BLaER1 treated with 17β-estradiol and CSF1 and Interleukin-3, amounts not matched to agents 10 nM and 100 nM (cell line): ENCODE measurements at regions not wholly inside any gene's neighbourhood (a gene's known extent, or its start where the extent isn't known, plus 50 kb on each side); places are given as distances from the start of the nearest gene placed in this dataset.

Experiments
- H3K27ac ChIP-seq, 11 experiments: shearing (Covaris generic); formaldehyde crosslinking; 2 replicates each; pipeline ENCODE4 v1.8.1; 2022
- H3K27me3 ChIP-seq, 11 experiments: shearing (Covaris generic); formaldehyde crosslinking; 2 replicates each; pipeline ENCODE4 v1.8.1; 2022
- H3K36me3 ChIP-seq, 11 experiments: shearing (Covaris generic); formaldehyde crosslinking; 2 replicates each; pipeline ENCODE4 v1.8.1; 2022
- H3K4me1 ChIP-seq, 10 experiments: shearing (Covaris generic); formaldehyde crosslinking; 2 replicates each; pipeline ENCODE4 v1.8.1; 2022
- H3K4me2 ChIP-seq, 11 experiments: shearing (Covaris generic); formaldehyde crosslinking; 2 replicates each; pipeline ENCODE4 v1.8.1; 2022
- H3K4me3 ChIP-seq, 10 experiments: shearing (Covaris generic); formaldehyde crosslinking; 2 replicates each; pipeline ENCODE4 v1.8.1; 2022
- H3K9ac ChIP-seq, 11 experiments: shearing (Covaris generic); formaldehyde crosslinking; 2 replicates each; pipeline ENCODE4 v1.8.1; 2022
- H3K9me3 ChIP-seq, 11 experiments: shearing (Covaris generic); formaldehyde crosslinking; replicated peaks in 1 of 11; 2 replicates each; pipeline ENCODE4 v1.8.1; 2022
- H4K20me1 ChIP-seq, 11 experiments: shearing (Covaris generic); formaldehyde crosslinking; 2 replicates each; pipeline ENCODE4 v1.8.1; 2022
- Cebpa-rat ChIP-seq, 11 experiments: shearing (Covaris generic); IDR thresholded peaks; 2 replicates each; pipeline ENCODE4 v1.8.1; 2022

DNA sequence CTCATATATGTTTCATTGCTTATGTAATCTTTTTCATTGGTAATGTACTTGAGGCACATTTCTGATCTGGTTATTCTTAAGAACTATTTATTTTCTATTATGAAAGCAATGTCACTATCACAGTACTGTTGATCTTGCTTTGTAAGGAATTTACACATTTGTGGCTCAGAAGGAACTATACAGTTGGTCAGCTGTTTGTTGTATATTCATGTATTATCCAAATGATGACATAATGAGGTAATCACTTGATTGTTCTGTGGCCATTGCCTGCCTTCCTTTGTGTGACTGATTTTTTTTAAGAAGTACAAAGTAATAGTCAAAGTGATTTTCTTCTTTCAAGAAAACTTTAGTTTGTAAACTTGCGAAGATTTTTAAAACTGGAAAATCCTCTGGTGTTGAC lies 399.9 kb downstream of the TMEM161B start:
- H3K9me3 ChIP-seq: no peaks in the 10 kb centered on the region
- TF ChIP-seq Cebpa-rat (IDR thresholded peaks at IDR 0.05): no peak
- H3K4me3 ChIP-seq: no peak overlapping the region
- no peak overlapping the region for H3K9ac ChIP-seq
- H3K4me1 ChIP-seq: no peaks in the 10 kb centered on the region
- no peaks in the 10 kb centered on the region for H3K27me3 ChIP-seq
- no peaks in the 10 kb centered on the region for H3K36me3 ChIP-seq
- no peaks in the 10 kb centered on the region for H4K20me1 ChIP-seq
- no peak overlapping the region for H3K4me2 ChIP-seq
- no peak overlapping the region for H3K27ac ChIP-seq

DNA sequence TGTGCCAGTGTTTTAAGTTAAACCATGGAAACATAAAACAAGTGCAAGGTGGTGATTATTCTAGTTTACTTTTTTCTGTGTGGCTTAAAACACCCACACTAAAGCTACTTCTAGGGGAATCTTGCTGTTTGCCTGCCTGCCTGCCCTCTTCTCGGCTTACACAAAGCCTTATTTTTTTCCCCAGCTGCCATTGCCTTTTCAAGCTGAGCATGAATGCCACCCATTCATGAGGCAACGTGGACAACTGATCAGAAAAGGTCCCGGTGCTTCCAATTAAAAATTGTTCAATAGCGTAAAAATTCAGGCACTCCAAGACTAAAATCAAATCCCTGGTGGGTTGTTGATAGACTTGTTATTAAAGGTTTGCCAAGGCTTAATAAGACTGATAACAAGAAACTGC lies 401.4 kb downstream of the TMEM161B start:
- Histone ChIP-seq H3K4me1 (no peaks in the 10 kb centered on the region), H3K9ac (no peak overlapping the region), H3K4me3 (no peak overlapping the region), H4K20me1 (no peaks in the 10 kb centered on the region), H3K27me3 (no peaks in the 10 kb centered on the region), H3K27ac (no peak overlapping the region), H3K9me3 (no peaks in the 10 kb centered on the region), H3K36me3 (no peaks in the 10 kb centered on the region), H3K4me2 (no peak overlapping the region)
- no peak for TF ChIP-seq Cebpa-rat (IDR thresholded peaks at IDR 0.05)

DNA sequence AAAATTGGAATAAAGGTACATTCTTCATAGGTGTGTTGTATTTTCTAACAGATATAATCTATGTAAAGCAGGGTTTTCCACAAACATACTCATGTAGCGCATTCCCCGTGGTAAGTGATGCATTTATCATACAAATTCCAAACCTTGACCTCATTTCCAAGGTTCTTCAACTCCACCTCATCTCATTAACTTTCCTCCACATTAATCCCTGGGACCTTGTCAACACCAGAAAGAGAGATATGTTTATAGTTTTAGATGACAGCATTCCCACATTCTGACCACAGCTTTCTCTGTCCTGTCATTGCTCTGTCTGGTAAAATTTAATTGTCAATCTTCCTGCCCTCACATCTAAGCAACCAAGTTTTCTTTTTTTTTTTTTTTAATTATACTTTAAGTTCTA lies 415.1 kb downstream of the TMEM161B start:
- Histone ChIP-seq H3K36me3 (no peaks in the 10 kb centered on the region), H4K20me1 (no peaks in the 10 kb centered on the region), H3K9ac (no peak overlapping the region), H3K27ac (no peak overlapping the region), H3K4me2 (no peak overlapping the region), H3K4me1 (0 out of 20 replicates have a peak, but pooled peaks cover 0 to 7% (median 0%) of the 10 kb centered on the region in 10 experiments), H3K27me3 (no peaks in the 10 kb centered on the region), H3K9me3 (no peaks in the 10 kb centered on the region), H3K4me3 (no peak overlapping the region)
- no peak for TF ChIP-seq Cebpa-rat (IDR thresholded peaks at IDR 0.05)

DNA sequence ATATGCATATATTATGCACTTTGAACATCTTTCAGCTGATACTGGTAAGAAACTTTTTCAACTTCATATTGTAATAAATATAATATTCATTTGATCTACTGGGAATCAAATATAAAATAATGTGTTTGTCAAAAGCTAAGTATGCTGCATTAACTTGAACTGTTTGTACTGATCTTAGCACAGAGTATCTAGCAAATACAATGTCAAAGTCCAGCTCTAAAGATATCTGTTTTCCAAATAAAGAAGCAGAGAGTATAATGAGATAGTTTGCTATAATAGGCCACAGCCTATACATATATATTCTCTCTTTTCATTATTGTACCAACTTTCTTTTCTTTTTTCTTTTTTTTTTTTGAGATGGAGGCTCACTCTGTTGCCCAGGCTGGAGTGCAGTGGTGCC lies 417.0 kb downstream of the TMEM161B start:
- Histone ChIP-seq H3K4me3 (no peak overlapping the region), H3K36me3 (no peaks in the 10 kb centered on the region), H3K27me3 (no peaks in the 10 kb centered on the region), H3K9ac (no peak overlapping the region), H3K4me1 (0 out of 20 replicates have a peak, but pooled peaks cover 0 to 7% (median 0%) of the 10 kb centered on the region in 10 experiments), H3K9me3 (no peaks in the 10 kb centered on the region), H3K4me2 (no peak overlapping the region), H4K20me1 (no peaks in the 10 kb centered on the region), H3K27ac (no peak overlapping the region)
- no peak for TF ChIP-seq Cebpa-rat (IDR thresholded peaks at IDR 0.05)

DNA sequence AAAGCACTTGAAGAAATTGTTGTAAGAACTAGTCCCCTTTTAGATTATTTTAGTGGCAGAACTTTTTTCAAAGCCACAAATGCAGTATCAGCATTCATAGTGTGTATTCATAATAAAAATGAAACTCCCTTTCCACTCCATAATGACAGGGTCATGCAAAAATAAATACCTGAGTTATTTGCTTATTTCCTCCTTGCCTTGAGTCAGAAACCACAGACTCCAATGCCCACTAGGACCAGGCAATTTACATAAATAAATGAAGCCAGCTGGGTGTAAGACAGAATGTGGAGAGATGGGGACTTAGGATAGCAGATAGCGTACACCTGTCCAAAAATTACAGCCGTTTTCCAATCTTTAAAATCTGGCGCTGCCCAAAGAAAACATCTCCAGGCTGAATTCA lies 417.8 kb downstream of the TMEM161B start:
- peak overlapping the region in 2 of 11 experiments; percentile 1 to 22; a peak in 2 of 22 replicates for H3K4me2 ChIP-seq
- no peak for TF ChIP-seq Cebpa-rat (IDR thresholded peaks at IDR 0.05)
- no peaks in the 10 kb centered on the region for H4K20me1 ChIP-seq
- 0 out of 20 replicates have a peak, but pooled peaks cover 0 to 7% (median 0%) of the 10 kb centered on the region in 10 experiments for H3K4me1 ChIP-seq
- no peak overlapping the region for H3K9ac ChIP-seq
- no peak overlapping the region for H3K27ac ChIP-seq
- H3K27me3 ChIP-seq: no peaks in the 10 kb centered on the region
- no peaks in the 10 kb centered on the region for H3K36me3 ChIP-seq
- no peak overlapping the region for H3K4me3 ChIP-seq
- H3K9me3 ChIP-seq: no peaks in the 10 kb centered on the region

DNA sequence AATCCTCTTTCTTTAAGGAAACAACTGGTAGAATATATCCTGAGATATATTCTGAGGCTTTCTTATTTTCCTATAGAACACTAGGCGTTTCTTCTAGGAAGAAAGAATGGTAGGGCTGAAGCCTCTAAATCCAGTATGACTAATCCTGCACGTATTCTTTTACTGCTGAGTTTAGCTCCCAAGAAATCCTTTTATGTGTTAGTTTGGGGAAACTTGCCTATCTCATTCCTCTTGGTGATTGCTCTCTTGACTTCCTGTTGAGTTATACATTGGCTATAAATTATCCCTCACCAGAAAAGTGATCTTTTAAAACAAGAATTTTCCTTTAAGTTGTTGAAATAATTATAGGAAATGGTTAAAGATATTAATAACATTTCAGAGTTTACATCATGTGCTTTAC lies 422.9 kb downstream of the TMEM161B start:
- no peak overlapping the region for H3K27ac ChIP-seq
- no peak for TF ChIP-seq Cebpa-rat (IDR thresholded peaks at IDR 0.05)
- H3K9ac ChIP-seq: no peak overlapping the region
- H4K20me1 ChIP-seq: no peaks in the 10 kb centered on the region
- peaks cover 0 to 10% (median 5%) of the 10 kb centered on the region in 11 experiments; a peak in 6 of 22 replicates for H3K9me3 ChIP-seq
- H3K27me3 ChIP-seq: no peaks in the 10 kb centered on the region
- no peak overlapping the region for H3K4me2 ChIP-seq
- H3K4me1 ChIP-seq: 0 out of 20 replicates have a peak, but pooled peaks cover 0 to 2% (median 0%) of the 10 kb centered on the region in 10 experiments
- no peaks in the 10 kb centered on the region for H3K36me3 ChIP-seq
- H3K4me3 ChIP-seq: no peak overlapping the region

DNA sequence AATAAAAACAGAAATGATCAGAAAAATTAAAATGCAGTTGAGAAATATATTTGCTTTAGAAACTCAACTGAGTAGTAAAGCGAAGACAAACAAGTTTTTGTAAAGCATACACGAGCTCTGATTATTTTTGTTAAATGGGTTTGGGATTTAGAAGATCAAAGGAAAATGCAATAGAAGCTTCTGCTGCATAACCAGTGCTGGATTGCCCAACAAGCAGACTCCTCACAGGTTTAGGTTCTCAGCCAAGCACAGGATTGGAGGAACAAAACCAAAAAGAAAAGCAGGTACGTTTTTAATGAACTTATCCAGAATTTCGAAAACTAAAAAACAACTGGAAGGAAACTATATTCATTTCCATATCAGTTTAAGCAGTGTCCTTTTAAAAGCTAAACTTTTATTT lies 423.8 kb downstream of the TMEM161B start:
- Histone ChIP-seq H3K9me3 (peaks cover 0 to 15% (median 8%) of the 10 kb centered on the region in 11 experiments; a peak in 8 of 22 replicates), H3K27me3 (no peaks in the 10 kb centered on the region), H4K20me1 (no peaks in the 10 kb centered on the region), H3K27ac (no peak overlapping the region), H3K4me3 (no peak overlapping the region), H3K9ac (no peak overlapping the region), H3K4me2 (no peak overlapping the region), H3K4me1 (no peaks in the 10 kb centered on the region), H3K36me3 (no peaks in the 10 kb centered on the region)
- TF ChIP-seq Cebpa-rat (IDR thresholded peaks at IDR 0.05): no peak

DNA sequence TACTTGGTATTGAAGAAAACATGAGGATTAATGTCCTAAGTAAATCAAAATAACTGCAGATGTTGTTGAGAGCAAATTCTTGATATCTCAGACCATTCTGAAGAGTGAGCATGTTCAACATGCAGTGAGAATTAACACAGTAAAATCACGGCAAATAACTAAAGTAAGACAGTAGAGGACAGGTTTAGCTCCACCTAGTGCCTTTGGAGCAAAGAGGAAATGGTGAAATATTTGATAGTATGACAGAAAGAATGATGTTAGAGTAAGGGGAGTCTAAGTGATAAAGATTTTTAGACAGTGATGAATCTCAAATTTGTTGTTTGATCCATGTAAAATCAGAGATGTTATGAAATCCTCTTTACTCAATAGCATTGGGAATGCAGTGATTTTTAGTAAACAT lies 424.2 kb downstream of the TMEM161B start:
- no peaks in the 10 kb centered on the region for H3K27me3 ChIP-seq
- no peaks in the 10 kb centered on the region for H3K4me1 ChIP-seq
- H3K4me3 ChIP-seq: no peak overlapping the region
- no peak overlapping the region for H3K4me2 ChIP-seq
- H3K36me3 ChIP-seq: no peaks in the 10 kb centered on the region
- no peak overlapping the region for H3K27ac ChIP-seq
- H3K9ac ChIP-seq: no peak overlapping the region
- no peak for TF ChIP-seq Cebpa-rat (IDR thresholded peaks at IDR 0.05)
- H4K20me1 ChIP-seq: no peaks in the 10 kb centered on the region
- peaks cover 0 to 19% (median 12%) of the 10 kb centered on the region in 11 experiments; a peak in 11 of 22 replicates for H3K9me3 ChIP-seq

DNA sequence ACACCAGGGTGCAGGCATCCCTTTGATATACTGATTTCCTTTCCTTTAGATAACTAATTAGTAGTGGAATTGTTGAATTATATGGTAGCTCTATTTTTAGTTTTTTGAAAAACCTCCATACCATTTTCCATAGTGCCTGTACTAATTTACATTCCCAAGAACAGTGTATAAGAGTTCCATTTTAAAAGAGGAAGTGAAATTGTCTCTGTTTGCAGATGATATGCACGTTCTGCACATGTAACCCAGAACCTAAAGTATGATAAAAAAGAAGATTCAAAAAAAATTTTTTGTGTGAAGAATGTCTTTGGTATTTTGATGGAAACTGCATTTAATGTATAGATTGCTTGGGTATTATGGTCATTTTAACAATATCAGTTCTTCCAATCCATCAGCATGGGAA lies 424.0 kb upstream of the CCNH start:
- H3K27me3 ChIP-seq: no peaks in the 10 kb centered on the region
- H3K27ac ChIP-seq: no peak overlapping the region
- H3K4me2 ChIP-seq: no peak overlapping the region
- H3K36me3 ChIP-seq: no peaks in the 10 kb centered on the region
- H3K9ac ChIP-seq: no peak overlapping the region
- no peaks in the 10 kb centered on the region for H4K20me1 ChIP-seq
- TF ChIP-seq Cebpa-rat (IDR thresholded peaks at IDR 0.05): no peak
- H3K4me3 ChIP-seq: no peak overlapping the region
- H3K9me3 ChIP-seq: peaks cover 24 to 43% (median 35%) of the 10 kb centered on the region in 11 experiments
- H3K4me1 ChIP-seq: no peaks in the 10 kb centered on the region

DNA sequence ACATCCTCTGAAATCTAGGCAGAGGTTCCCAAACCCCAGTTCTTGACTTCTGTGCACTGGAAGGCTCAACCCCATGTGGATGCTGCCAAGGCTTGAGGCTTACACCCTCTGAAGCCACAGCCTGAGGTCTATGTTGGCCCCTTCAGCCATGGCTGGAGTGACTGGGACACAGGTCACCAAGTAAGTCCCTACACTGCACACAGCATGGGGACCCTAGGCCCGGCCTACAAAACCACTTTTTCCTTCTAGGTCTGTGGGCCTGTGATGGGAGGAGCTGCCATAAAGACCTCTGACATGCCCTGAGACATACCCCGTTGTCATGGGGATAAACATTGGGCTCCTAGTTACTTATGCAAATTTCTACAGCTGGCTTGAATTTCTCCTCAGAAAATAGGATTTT lies 418.8 kb upstream of the CCNH start:
- H3K4me1 ChIP-seq: no peaks in the 10 kb centered on the region
- H3K4me2 ChIP-seq: no peak overlapping the region
- H3K9ac ChIP-seq: no peak overlapping the region
- no peaks in the 10 kb centered on the region for H3K27me3 ChIP-seq
- TF ChIP-seq Cebpa-rat (IDR thresholded peaks at IDR 0.05): no peak
- no peaks in the 10 kb centered on the region for H4K20me1 ChIP-seq
- no peak overlapping the region for H3K4me3 ChIP-seq
- no peaks in the 10 kb centered on the region for H3K36me3 ChIP-seq
- H3K27ac ChIP-seq: no peak overlapping the region
- H3K9me3 ChIP-seq: peaks cover 24 to 46% (median 30%) of the 10 kb centered on the region in 11 experiments
